ENCODE measurements at regions not wholly inside any gene's neighbourhood (a gene's known extent, or its start where the extent isn't known, plus 50 kb on each side); places are given as distances from the start of the nearest gene placed in this dataset.

GRCh38 chr4:125365731-125366130 lies 51.0 kb downstream of the FAT4 start:
- H3K27ac ChIP-seq (ENCODE audit: extremely low read length, insufficient read depth, low read length), result no peak overlapping the region
- intact Hi-C loops (cut with micrococcal nuclease; ENCODE audit: unreplicated experiment), result no loop called here
- no peaks in the 10 kb centered on the region for H3K36me3 ChIP-seq (replicated peaks in 1 of 2; ENCODE audit: control insufficient read depth in 1 of 2, insufficient read depth in 2 of 2, low read length in 2 of 2)
- no peak for TF ChIP-seq HMG20A (CRISPR knock-in tag; IDR thresholded peaks at IDR 0.05; ENCODE audit: borderline replicate concordance)
- TF ChIP-seq ZNF124 (CRISPR knock-in tag; IDR thresholded peaks at IDR 0.05), result no peak
- no peak for TF ChIP-seq ZNF18 (CRISPR knock-in tag; IDR thresholded peaks at IDR 0.05; ENCODE audit: insufficient replicate concordance)
- no peak for TF ChIP-seq SMYD3 (CRISPR knock-in tag; IDR thresholded peaks at IDR 0.05)
- TF ChIP-seq ZNF354B (CRISPR knock-in tag; IDR thresholded peaks at IDR 0.05), result no peak
- no peak for TF ChIP-seq MTA1 (CRISPR knock-in tag; IDR thresholded peaks at IDR 0.05; ENCODE audit: borderline replicate concordance)
- no peak for TF ChIP-seq TEF (CRISPR knock-in tag; IDR thresholded peaks at IDR 0.05)
- no peak for TF ChIP-seq BRCA1 (CRISPR knock-in tag; IDR thresholded peaks at IDR 0.05)
- DNase-seq (ENCODE audit: low spot score) (no peak), FAIRE-seq (no peak), ATAC-seq (no peak)
- H3K79me2 ChIP-seq (ENCODE audit: insufficient read depth, low read length), result no peaks in the 10 kb centered on the region
- H2AFZ ChIP-seq (ENCODE audit: low read length), result no peak overlapping the region
- no peaks in the 10 kb centered on the region for H3K27me3 ChIP-seq (ENCODE audit: control insufficient read depth in 1 of 2, insufficient read depth in 2 of 2, low read length in 2 of 2)
- 36% methylated on average over 5 of the region's 11 CpGs for WGBS (ENCODE audit: low lambda C conversion rate)
- in situ Hi-C loops (cut with HindIII; ENCODE audit: extremely low pct_ligation_motif_present, low pct_unique_long_range_greater_than_20kb), result no loop called here
- ChIA-PET CTCF (ENCODE audit: low intra/inter-chr PET ratio, low total read pairs) (no interaction called here), POLR2A (no interaction called here)
- H3K4me1 ChIP-seq (ENCODE audit: insufficient read depth, low read length), result no peaks in the 10 kb centered on the region
- H3K4me2 ChIP-seq (ENCODE audit: low read depth, low read length), result no peak overlapping the region
- H4K20me1 ChIP-seq (ENCODE audit: insufficient read depth, low read length), result no peaks in the 10 kb centered on the region
- no peaks in the 10 kb centered on the region for H3K9me3 ChIP-seq (ENCODE audit: low read length)
- H3K4me3 ChIP-seq (replicated peaks in 1 of 3; ENCODE audit: insufficient read depth in 1 of 3, low read depth in 2 of 3, low read length in 3 of 3), result no peak overlapping the region
- BruUV-seq (replicated peaks), result no TSS peak
- H3K9ac ChIP-seq (ENCODE audit: insufficient read depth, low read depth, low read length), result no peak overlapping the region

- no peaks in the 10 kb centered on the region for H3K27me3 ChIP-seq (ENCODE audit: control insufficient read depth in 1 of 2, insufficient read depth in 2 of 2, low read length in 2 of 2)
- ATAC-seq, result no peak
- in situ Hi-C loops (cut with HindIII; ENCODE audit: extremely low pct_ligation_motif_present, low pct_unique_long_range_greater_than_20kb), result no loop called here
- H3K4me1 ChIP-seq (ENCODE audit: insufficient read depth, low read length), result no peaks in the 10 kb centered on the region
- H3K4me3 ChIP-seq (replicated peaks in 1 of 3; ENCODE audit: insufficient read depth in 1 of 3, low read depth in 2 of 3, low read length in 3 of 3), result no peak overlapping the region
- ChIA-PET CTCF (ENCODE audit: low intra/inter-chr PET ratio, low total read pairs) (no interaction called here), POLR2A (no interaction called here)
- H3K79me2 ChIP-seq (ENCODE audit: insufficient read depth, low read length), result no peaks in the 10 kb centered on the region
- no peak overlapping the region for H3K4me2 ChIP-seq (ENCODE audit: low read depth, low read length)
- no peak for DNase-seq (ENCODE audit: low spot score)
- H3K36me3 ChIP-seq (replicated peaks in 1 of 2; ENCODE audit: control insufficient read depth in 1 of 2, insufficient read depth in 2 of 2, low read length in 2 of 2), result no peaks in the 10 kb centered on the region
- intact Hi-C loops (cut with micrococcal nuclease; ENCODE audit: unreplicated experiment), result no loop called here
- H3K27ac ChIP-seq (ENCODE audit: extremely low read length, insufficient read depth, low read length), result no peak overlapping the region
- no peak overlapping the region for H2AFZ ChIP-seq (ENCODE audit: low read length)
- H3K9ac ChIP-seq (ENCODE audit: insufficient read depth, low read depth, low read length), result no peak overlapping the region
- no TSS peak for BruUV-seq (replicated peaks)
- FAIRE-seq, result no peak
- no peaks in the 10 kb centered on the region for H3K9me3 ChIP-seq (ENCODE audit: low read length)
- no peaks in the 10 kb centered on the region for H4K20me1 ChIP-seq (ENCODE audit: insufficient read depth, low read length)
- no peak for TF ChIP-seq ZUFSP (CRISPR knock-in tag; IDR thresholded peaks at IDR 0.05; ENCODE audit: borderline replicate concordance)
- TF ChIP-seq ZNF878 (CRISPR knock-in tag; IDR thresholded peaks at IDR 0.05), result no peak
- no peak for TF ChIP-seq MTERF4 (CRISPR knock-in tag; IDR thresholded peaks at IDR 0.05)
- TF ChIP-seq ZBTB39 (CRISPR knock-in tag; IDR thresholded peaks at IDR 0.05), result no peak
- no peak for TF ChIP-seq ZNF780A (CRISPR knock-in tag; IDR thresholded peaks at IDR 0.05)
These were observed 53.4 kb downstream of the FAT4 start for GRCh38 chr4:125368146-125368545.
